ENCODE measurements at regions not wholly inside any gene's neighbourhood (a gene's known extent, or its start where the extent isn't known, plus 50 kb on each side); places are given as distances from the start of the nearest gene placed in this dataset.

- TF ChIP-seq CTCF (IDR thresholded peaks at IDR 0.05) (no peak), POLR2A (IDR thresholded peaks at IDR 0.05) (no peak)
Observed at GRCh38 chr13:44276061-44276460, 97.6 kb upstream of the SERP2 start.
